ENCODE measurements at regions not wholly inside any gene's neighbourhood (a gene's known extent, or its start where the extent isn't known, plus 50 kb on each side); places are given as distances from the start of the nearest gene placed in this dataset.

GRCh38 chr14:96658611-96659010 lies 138.6 kb upstream of the VRK1 start:
- ATAC-seq (ENCODE audit: low FRiP score), result no peak
- Histone ChIP-seq H3K4me3 (ENCODE audit: low read length in 2 of 2) (no peak overlapping the region), H3K27me3 (ENCODE audit: control insufficient read depth in 1 of 2, insufficient read depth in 2 of 2, low read length in 1 of 2) (no peaks in the 10 kb centered on the region), H3K27ac (ENCODE audit: low read depth in 1 of 2, low read length in 2 of 2) (no peak overlapping the region), H3K9me3 (ENCODE audit: control insufficient read depth, low read length) (peaks cover 7% of the 10 kb centered on the region), H3K4me1 (ENCODE audit: control insufficient read depth in 1 of 2, insufficient read depth in 2 of 2, low read length in 2 of 2) (no peaks in the 10 kb centered on the region), H3K36me3 (ENCODE audit: control insufficient read depth in 1 of 2, insufficient read depth in 2 of 2, low read length in 1 of 2) (no peaks in the 10 kb centered on the region)
- WGBS, 2 donors, result 83 to 85% methylated on average over 4 of the region's 4 CpGs
- no peak for DNase-seq
- intact Hi-C loops (cut with DNase I), result no loop called here

GRCh38 chr14:96660123-96660522 lies 137.1 kb upstream of the VRK1 start:
- no peaks in the 10 kb centered on the region for H3K27me3 ChIP-seq (ENCODE audit: control insufficient read depth in 1 of 2, insufficient read depth in 2 of 2, low read length in 1 of 2)
- intact Hi-C loops (cut with DNase I), result no loop called here
- 5 to 6% methylated on average over 1 of the region's 1 CpG for WGBS, 2 donors

GRCh38 chr14:96660667-96661066 lies 136.5 kb upstream of the VRK1 start:
- H3K36me3 ChIP-seq (ENCODE audit: control insufficient read depth in 1 of 2, insufficient read depth in 2 of 2, low read length in 1 of 2), result no peaks in the 10 kb centered on the region
- no peak for DNase-seq
- ATAC-seq (ENCODE audit: low FRiP score), result no peak
- no peak overlapping the region for H3K4me3 ChIP-seq (ENCODE audit: low read length in 2 of 2)
- H3K9me3 ChIP-seq (ENCODE audit: control insufficient read depth, low read length), result peaks cover 7% of the 10 kb centered on the region
- H3K27me3 ChIP-seq (ENCODE audit: control insufficient read depth in 1 of 2, insufficient read depth in 2 of 2, low read length in 1 of 2), result no peaks in the 10 kb centered on the region
- H3K27ac ChIP-seq (ENCODE audit: low read depth in 1 of 2, low read length in 2 of 2), result no peak overlapping the region
- 6 to 19% methylated on average over 4 of the region's 4 CpGs for WGBS, 2 donors
- no peaks in the 10 kb centered on the region for H3K4me1 ChIP-seq (ENCODE audit: control insufficient read depth in 1 of 2, insufficient read depth in 2 of 2, low read length in 2 of 2)
- intact Hi-C loops (cut with DNase I), result no loop called here

More at GRCh38 chr14:96660123-96660522, 137.1 kb upstream of the VRK1 start:
- no peaks in the 10 kb centered on the region for H3K36me3 ChIP-seq (ENCODE audit: control insufficient read depth in 1 of 2, insufficient read depth in 2 of 2, low read length in 1 of 2)
- H3K9me3 ChIP-seq (ENCODE audit: control insufficient read depth, low read length), result peaks cover 7% of the 10 kb centered on the region
- no peak overlapping the region for H3K27ac ChIP-seq (ENCODE audit: low read depth in 1 of 2, low read length in 2 of 2)
- H3K4me3 ChIP-seq (ENCODE audit: low read length in 2 of 2), result no peak overlapping the region
- DNase-seq (no peak), ATAC-seq (ENCODE audit: low FRiP score) (no peak)
- no peaks in the 10 kb centered on the region for H3K4me1 ChIP-seq (ENCODE audit: control insufficient read depth in 1 of 2, insufficient read depth in 2 of 2, low read length in 2 of 2)

- H3K4me1 ChIP-seq (ENCODE audit: control insufficient read depth in 1 of 2, insufficient read depth in 2 of 2, low read length in 2 of 2), result no peaks in the 10 kb centered on the region
- H3K9me3 ChIP-seq (ENCODE audit: control insufficient read depth, low read length), result peaks cover 8% of the 10 kb centered on the region
- DNase-seq (no peak), ATAC-seq (ENCODE audit: low FRiP score) (no peak)
- intact Hi-C loops (cut with DNase I), result no loop called here
- H3K27me3 ChIP-seq (ENCODE audit: control insufficient read depth in 1 of 2, insufficient read depth in 2 of 2, low read length in 1 of 2), result no peaks in the 10 kb centered on the region
- no peaks in the 10 kb centered on the region for H3K36me3 ChIP-seq (ENCODE audit: control insufficient read depth in 1 of 2, insufficient read depth in 2 of 2, low read length in 1 of 2)
- no peak overlapping the region for H3K4me3 ChIP-seq (ENCODE audit: low read length in 2 of 2)
- no peak overlapping the region for H3K27ac ChIP-seq (ENCODE audit: low read depth in 1 of 2, low read length in 2 of 2)
These were observed 135.8 kb upstream of the VRK1 start for GRCh38 chr14:96661244-96661969.

- no peaks in the 10 kb centered on the region for H3K36me3 ChIP-seq (ENCODE audit: control insufficient read depth in 1 of 2, insufficient read depth in 2 of 2, low read length in 1 of 2)
- no peak overlapping the region for H3K4me3 ChIP-seq (ENCODE audit: low read length in 2 of 2)
- DNase-seq (no peak), ATAC-seq (ENCODE audit: low FRiP score) (no peak)
- no peak overlapping the region for H3K27ac ChIP-seq (ENCODE audit: low read depth in 1 of 2, low read length in 2 of 2)
- peaks cover 0 to 3% of the 10 kb centered on the region in 2 donors for H3K27me3 ChIP-seq (ENCODE audit: control insufficient read depth in 1 of 2, insufficient read depth in 2 of 2, low read length in 1 of 2)
- WGBS, 2 donors, result 80 to 82% methylated on average over 15 of the region's 15 CpGs
- no peaks in the 10 kb centered on the region for H3K4me1 ChIP-seq (ENCODE audit: control insufficient read depth in 1 of 2, insufficient read depth in 2 of 2, low read length in 2 of 2)
- intact Hi-C loops (cut with DNase I), result no loop called here
- H3K9me3 ChIP-seq (ENCODE audit: control insufficient read depth, low read length), result peaks cover 4% of the 10 kb centered on the region
These were observed 134.8 kb upstream of the VRK1 start for GRCh38 chr14:96662116-96662970.

GRCh38 chr14:96663076-96663475 lies 134.1 kb upstream of the VRK1 start:
- no peak for DNase-seq
- no peak overlapping the region for H3K27ac ChIP-seq (ENCODE audit: low read depth in 1 of 2, low read length in 2 of 2)
- no peak overlapping the region for H3K4me3 ChIP-seq (ENCODE audit: low read length in 2 of 2)
- 68 to 74% methylated on average over 19 of the region's 19 CpGs for WGBS, 2 donors
- H3K4me1 ChIP-seq (ENCODE audit: control insufficient read depth in 1 of 2, insufficient read depth in 2 of 2, low read length in 2 of 2), result no peaks in the 10 kb centered on the region
- no peaks in the 10 kb centered on the region for H3K36me3 ChIP-seq (ENCODE audit: control insufficient read depth in 1 of 2, insufficient read depth in 2 of 2, low read length in 1 of 2)
- H3K9me3 ChIP-seq (ENCODE audit: control insufficient read depth, low read length), result peaks cover 4% of the 10 kb centered on the region
- intact Hi-C loops (cut with DNase I), result no loop called here
- peaks cover 0 to 3% of the 10 kb centered on the region in 2 donors for H3K27me3 ChIP-seq (ENCODE audit: control insufficient read depth in 1 of 2, insufficient read depth in 2 of 2, low read length in 1 of 2)
- ATAC-seq (ENCODE audit: low FRiP score), result no peak

GRCh38 chr14:96663491-96664067 lies 133.6 kb upstream of the VRK1 start:
- ATAC-seq (ENCODE audit: low FRiP score), result no peak
- Histone ChIP-seq H3K4me3 (ENCODE audit: low read length in 2 of 2) (no peak overlapping the region), H3K27me3 (ENCODE audit: control insufficient read depth in 1 of 2, insufficient read depth in 2 of 2, low read length in 1 of 2) (peaks cover 0 to 3% of the 10 kb centered on the region in 2 donors), H3K9me3 (ENCODE audit: control insufficient read depth, low read length) (peaks cover 4% of the 10 kb centered on the region), H3K36me3 (ENCODE audit: control insufficient read depth in 1 of 2, insufficient read depth in 2 of 2, low read length in 1 of 2) (no peaks in the 10 kb centered on the region), H3K27ac (ENCODE audit: low read depth in 1 of 2, low read length in 2 of 2) (no peak overlapping the region), H3K4me1 (ENCODE audit: control insufficient read depth in 1 of 2, insufficient read depth in 2 of 2, low read length in 2 of 2) (no peaks in the 10 kb centered on the region)
- 79% methylated on average over 10 of the region's 10 CpGs for WGBS, 2 donors
- intact Hi-C loops (cut with DNase I), result no loop called here
- DNase-seq, result no peak

- ATAC-seq (ENCODE audit: low FRiP score) (no peak), DNase-seq (no peak)
- H3K4me1 ChIP-seq (ENCODE audit: control insufficient read depth in 1 of 2, insufficient read depth in 2 of 2, low read length in 2 of 2), result no peaks in the 10 kb centered on the region
- intact Hi-C loops (cut with DNase I), result no loop called here
- H3K4me3 ChIP-seq (ENCODE audit: low read length in 2 of 2), result no peak overlapping the region
- no peaks in the 10 kb centered on the region for H3K36me3 ChIP-seq (ENCODE audit: control insufficient read depth in 1 of 2, insufficient read depth in 2 of 2, low read length in 1 of 2)
- peaks cover 0 to 3% of the 10 kb centered on the region in 2 donors for H3K27me3 ChIP-seq (ENCODE audit: control insufficient read depth in 1 of 2, insufficient read depth in 2 of 2, low read length in 1 of 2)
- H3K27ac ChIP-seq (ENCODE audit: low read depth in 1 of 2, low read length in 2 of 2), result no peak overlapping the region
- WGBS, 2 donors, result 63 to 65% methylated on average over 6 of the region's 6 CpGs
- H3K9me3 ChIP-seq (ENCODE audit: control insufficient read depth, low read length), result peaks cover 3% of the 10 kb centered on the region
These were observed 131.1 kb upstream of the VRK1 start for GRCh38 chr14:96666088-96666487.

All from aorta (tissue), 5 donors.